HFFc6 (cell line): ENCODE measurements at regions not wholly inside any gene's neighbourhood (a gene's known extent, or its start where the extent isn't known, plus 50 kb on each side); places are given as distances from the start of the nearest gene placed in this dataset.

ENCODE experiments used
- DNase-seq: peaks from one replicate; pipeline ENCODE4 v3.0.0-alpha.2; 2018
- H3K27ac Mint-ChIP-seq: 2 replicates; pipeline ENCODE4 v1.8.0; 2020; ENCODE audit warnings: mild to moderate bottlenecking, mixed read lengths
- H3K27me3 Mint-ChIP-seq: 2 replicates; pipeline ENCODE4 v1.8.0; 2021; ENCODE audit warnings: mild to moderate bottlenecking, moderate library complexity, mixed read lengths; ENCODE audit not compliant: insufficient read depth
- H3K36me3 Mint-ChIP-seq: 2 replicates; pipeline ENCODE4 v1.8.0; 2021; ENCODE audit warnings: low read depth, mixed read lengths
- H3K4me1 Mint-ChIP-seq: 2 replicates; pipeline ENCODE4 v1.8.0; 2020; ENCODE audit warnings: low read depth, mixed read lengths
- H3K4me3 Mint-ChIP-seq: 2 replicates; pipeline ENCODE4 v1.8.0; 2020; ENCODE audit warnings: mild to moderate bottlenecking, moderate library complexity, mixed read lengths
- H3K9me3 Mint-ChIP-seq: 2 replicates; pipeline ENCODE4 v1.8.0; 2020; ENCODE audit warnings: mild to moderate bottlenecking, mixed read lengths
- CTCF ChIP-seq: fragments of 200-600 bp; sonication (generic); IDR thresholded peaks from 2 replicates; pipeline ENCODE4 v1.5.0; 2021; ENCODE audit warnings: antibody characterized with exemption, mild to moderate bottlenecking

DNA sequence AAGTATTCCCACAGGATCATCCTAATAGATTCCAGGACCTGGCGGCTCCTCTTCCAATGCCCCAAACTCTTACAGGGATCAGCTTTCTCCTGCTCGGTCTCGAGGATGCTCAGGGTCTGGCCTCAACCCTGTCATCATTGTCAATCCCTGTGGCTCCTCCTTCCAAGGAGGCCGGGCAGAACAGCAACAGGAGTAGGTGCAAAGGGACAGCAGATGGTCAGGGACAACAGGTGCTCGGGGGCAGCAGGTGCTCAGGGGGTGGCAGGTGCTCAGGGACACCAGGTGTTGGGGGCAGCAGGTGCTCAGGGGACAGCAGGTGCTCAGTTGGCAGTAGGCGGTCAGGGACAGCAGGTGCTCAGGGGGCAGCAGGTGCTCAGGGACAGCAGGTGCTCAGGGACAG lies 84.8 kb downstream of the TTLL2 start:
- Mint-ChIP-seq H3K4me3 (no peak overlapping the region), H3K36me3 (peaks cover 11% of the 10 kb centered on the region; the same call in 1 of the 2 replicates), H3K27ac (no peak overlapping the region), H3K27me3 (peaks cover 3% of the 10 kb centered on the region; the same call in 1 of the 2 replicates), H3K9me3 (peaks cover 49% of the 10 kb centered on the region), H3K4me1 (no peaks in the 10 kb centered on the region)
- TF ChIP-seq CTCF, result no peak
- no peak for DNase-seq

GRCh38 chr6:167410462-167410861 lies 85.6 kb downstream of the TTLL2 start:
- no peaks in the 10 kb centered on the region for H3K4me1 Mint-ChIP-seq
- H3K9me3 Mint-ChIP-seq, result peaks cover 47% of the 10 kb centered on the region
- no peak overlapping the region for H3K27ac Mint-ChIP-seq
- DNase-seq, result no peak
- peaks cover 6% of the 10 kb centered on the region; the same call in 1 of the 2 replicates for H3K36me3 Mint-ChIP-seq
- peaks cover 3% of the 10 kb centered on the region; the same call in 1 of the 2 replicates for H3K27me3 Mint-ChIP-seq
- TF ChIP-seq CTCF, result no peak
- H3K4me3 Mint-ChIP-seq, result no peak overlapping the region

- Mint-ChIP-seq H3K27ac (no peak overlapping the region), H3K36me3 (no peaks in the 10 kb centered on the region), H3K9me3 (peaks cover 36% of the 10 kb centered on the region), H3K4me1 (no peaks in the 10 kb centered on the region), H3K27me3 (no peaks in the 10 kb centered on the region), H3K4me3 (no peak overlapping the region)
- TF ChIP-seq CTCF, result no peak
- DNase-seq, result no peak
Observed at GRCh38 chr6:167412506-167412905, 87.6 kb downstream of the TTLL2 start.

GRCh38 chr6:167415441-167415961 lies 90.6 kb downstream of the TTLL2 start:
- H3K27ac Mint-ChIP-seq, result no peak overlapping the region
- no peak for DNase-seq
- no peaks in the 10 kb centered on the region for H3K4me1 Mint-ChIP-seq
- TF ChIP-seq CTCF, result no peak
- H3K4me3 Mint-ChIP-seq, result no peak overlapping the region
- H3K9me3 Mint-ChIP-seq, result peaks cover 25% of the 10 kb centered on the region
- H3K36me3 Mint-ChIP-seq, result no peaks in the 10 kb centered on the region
- peaks cover 2% of the 10 kb centered on the region; the same call in 1 of the 2 replicates for H3K27me3 Mint-ChIP-seq

DNA sequence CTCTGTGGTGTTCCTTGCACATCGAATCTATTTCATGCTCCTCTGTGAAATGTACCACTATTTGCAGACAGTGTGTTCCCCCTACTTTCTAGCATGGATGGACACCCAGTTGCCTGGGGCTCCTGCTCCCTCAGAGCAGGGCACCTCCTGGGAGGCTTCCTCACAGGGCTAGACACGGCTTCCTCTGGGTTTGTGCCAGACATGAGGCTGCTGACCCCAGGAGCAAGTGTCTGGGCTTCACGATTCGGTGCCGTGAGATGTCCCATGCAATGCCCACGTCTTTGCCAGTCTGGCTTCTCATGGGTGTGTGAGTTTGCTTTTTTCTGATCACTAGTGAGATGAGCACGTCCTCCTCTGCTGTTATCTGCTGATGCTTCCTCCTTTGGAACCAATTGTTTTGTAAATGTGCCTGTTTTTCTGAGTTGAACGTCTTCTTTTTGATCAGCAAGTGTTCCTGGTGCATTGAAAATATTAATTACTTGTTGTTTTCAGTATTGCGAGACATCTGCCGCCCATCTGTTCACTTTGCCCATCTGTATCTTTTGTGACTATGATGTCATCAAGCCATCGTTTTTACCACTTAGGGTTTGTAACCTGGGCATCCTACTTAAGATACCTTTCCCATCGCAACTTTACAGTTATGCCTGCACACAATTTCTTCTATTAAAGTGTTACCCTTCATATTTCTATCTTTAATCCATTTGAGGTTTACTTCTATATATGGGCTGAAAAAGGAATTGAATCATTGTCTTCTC lies 92.0 kb downstream of the TTLL2 start:
- Mint-ChIP-seq H3K4me1 (no peaks in the 10 kb centered on the region), H3K36me3 (no peaks in the 10 kb centered on the region), H3K27ac (no peak overlapping the region), H3K27me3 (peaks cover 2% of the 10 kb centered on the region; the same call in 1 of the 2 replicates), H3K4me3 (no peak overlapping the region), H3K9me3 (peaks cover 22% of the 10 kb centered on the region)
- DNase-seq, result no peak
- no peak for TF ChIP-seq CTCF
